Dendritic cell treated with granulocyte-macrophage colony-stimulating factor and Interleukin-4, amounts not matched to agents 40 ng/mL and 50 ng/mL, for 4 days (primary cell): ENCODE measurements at regions not wholly inside any gene's neighbourhood (a gene's known extent, or its start where the extent isn't known, plus 50 kb on each side); places are given as distances from the start of the nearest gene placed in this dataset.
"Not testable (repeated sequence)": the region's sequence is repeated elsewhere in the genome, so short reads cannot be mapped to it uniquely, and the experiment has no call there.

ENCODE experiments used
- H3K27ac Mint-ChIP-seq: one replicate; pipeline ENCODE4 v1.8.0; 2022; ENCODE audit warnings: mild to moderate bottlenecking, mixed read lengths
- H3K27me3 Mint-ChIP-seq: one replicate; pipeline ENCODE4 v1.8.0; 2022; ENCODE audit warnings: mild to moderate bottlenecking, mixed read lengths
- H3K36me3 Mint-ChIP-seq: one replicate; pipeline ENCODE4 v1.8.0; 2022; ENCODE audit warnings: low read depth, mixed read lengths
- H3K4me1 Mint-ChIP-seq: one replicate; pipeline ENCODE4 v1.8.0; 2022; ENCODE audit warnings: low read depth, mixed read lengths
- H3K4me3 Mint-ChIP-seq: one replicate; pipeline ENCODE4 v1.8.0; 2022; ENCODE audit warnings: mild to moderate bottlenecking, moderate library complexity, mixed read lengths
- H3K9me3 Mint-ChIP-seq: one replicate; pipeline ENCODE4 v1.8.0; 2022; ENCODE audit warnings: mixed read lengths
- intact Hi-C: fragments of 100-400 bp; cut with micrococcal nuclease; formaldehyde crosslinking; loops from one replicate; pipeline ENCODE4 v1.15.0; 2022

DNA sequence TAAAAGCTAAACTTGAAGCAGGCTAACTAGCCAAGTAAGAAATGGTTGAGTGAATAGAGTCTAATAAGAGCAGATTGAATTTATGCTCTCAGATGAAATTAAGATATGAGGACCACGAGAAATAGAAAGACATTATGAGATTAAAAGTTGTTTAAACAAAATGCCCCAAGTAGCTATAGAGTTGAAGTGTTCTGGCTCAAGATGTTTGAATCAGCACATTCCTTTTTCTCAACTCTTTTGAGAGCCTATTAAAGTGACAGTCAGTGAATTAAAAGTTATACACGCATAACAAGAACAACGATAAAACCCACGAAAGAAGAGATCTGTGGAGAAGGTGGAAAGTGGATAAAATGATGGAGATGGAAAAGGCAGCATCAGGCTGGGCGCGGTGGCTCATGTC lies 322.2 kb upstream of the ANKRD30A start:
- H3K27me3 Mint-ChIP-seq, result no peaks in the 10 kb centered on the region
- no peak overlapping the region for H3K4me3 Mint-ChIP-seq
- intact Hi-C loops, result no loop called here
- no peak overlapping the region for H3K27ac Mint-ChIP-seq
- H3K36me3 Mint-ChIP-seq, result no peaks in the 10 kb centered on the region
- H3K4me1 Mint-ChIP-seq, result no peaks in the 10 kb centered on the region
- no peaks in the 10 kb centered on the region for H3K9me3 Mint-ChIP-seq

DNA sequence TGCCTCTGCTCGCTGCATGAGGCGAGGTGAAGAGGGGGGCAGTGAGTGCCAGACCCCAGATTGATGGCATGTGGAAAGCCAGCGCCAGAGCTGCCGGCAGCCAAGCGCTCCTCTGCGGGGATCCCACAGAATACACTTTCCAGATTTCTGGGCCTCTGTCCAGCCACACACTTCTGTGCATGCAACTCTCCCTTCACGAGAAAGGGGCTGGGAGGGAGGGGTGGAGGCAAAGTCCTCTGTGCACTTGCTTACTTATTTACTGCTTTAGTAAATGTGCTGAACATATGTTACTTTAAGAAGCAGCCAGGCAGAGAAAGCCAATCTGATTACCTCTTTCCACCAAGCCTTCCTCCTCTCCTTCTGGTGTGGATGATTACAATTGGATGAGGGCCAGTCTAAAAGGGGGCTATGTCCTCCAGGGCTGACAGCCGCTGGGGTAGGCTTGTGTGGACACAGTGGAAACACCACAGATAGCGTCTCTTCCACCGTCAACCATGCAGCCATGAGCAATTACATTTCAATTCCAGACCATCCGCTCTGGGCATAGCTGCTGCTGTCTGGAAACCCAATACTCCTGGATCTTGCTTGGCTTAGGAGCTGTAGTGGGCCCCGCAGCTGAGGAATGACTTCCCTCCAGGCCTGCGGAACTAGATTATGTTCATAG lies 322.8 kb upstream of the ANKRD30A start:
- no peak overlapping the region for H3K4me3 Mint-ChIP-seq
- no peaks in the 10 kb centered on the region for H3K36me3 Mint-ChIP-seq
- H3K4me1 Mint-ChIP-seq, result no peaks in the 10 kb centered on the region
- H3K9me3 Mint-ChIP-seq, result no peaks in the 10 kb centered on the region
- H3K27me3 Mint-ChIP-seq, result no peaks in the 10 kb centered on the region
- H3K27ac Mint-ChIP-seq, result no peak overlapping the region
- intact Hi-C loops, result no loop called here

DNA sequence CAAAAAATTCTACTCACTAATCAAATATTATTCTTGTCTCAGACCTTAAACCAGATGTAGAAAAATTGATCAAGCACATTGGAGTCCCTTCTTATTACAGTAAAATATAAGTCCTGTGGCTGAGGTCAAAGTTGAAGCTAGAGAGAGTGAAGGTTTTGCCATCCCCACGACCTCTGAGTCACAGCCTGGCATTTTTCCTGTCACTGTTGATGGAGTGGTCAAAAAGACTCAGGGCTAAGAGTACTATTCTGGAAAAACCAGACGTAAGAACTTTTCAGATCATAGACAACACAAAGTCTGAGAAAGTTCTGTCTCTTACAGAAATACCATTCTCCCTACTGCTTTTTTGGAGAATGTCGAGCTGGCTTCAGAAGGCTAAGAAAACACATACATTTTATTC lies 323.7 kb upstream of the ANKRD30A start:
- H3K9me3 Mint-ChIP-seq, result no peaks in the 10 kb centered on the region
- H3K4me3 Mint-ChIP-seq, result no peak overlapping the region
- H3K36me3 Mint-ChIP-seq, result no peaks in the 10 kb centered on the region
- intact Hi-C loops, result no loop called here
- no peaks in the 10 kb centered on the region for H3K27me3 Mint-ChIP-seq
- no peak overlapping the region for H3K27ac Mint-ChIP-seq
- H3K4me1 Mint-ChIP-seq, result no peaks in the 10 kb centered on the region

DNA sequence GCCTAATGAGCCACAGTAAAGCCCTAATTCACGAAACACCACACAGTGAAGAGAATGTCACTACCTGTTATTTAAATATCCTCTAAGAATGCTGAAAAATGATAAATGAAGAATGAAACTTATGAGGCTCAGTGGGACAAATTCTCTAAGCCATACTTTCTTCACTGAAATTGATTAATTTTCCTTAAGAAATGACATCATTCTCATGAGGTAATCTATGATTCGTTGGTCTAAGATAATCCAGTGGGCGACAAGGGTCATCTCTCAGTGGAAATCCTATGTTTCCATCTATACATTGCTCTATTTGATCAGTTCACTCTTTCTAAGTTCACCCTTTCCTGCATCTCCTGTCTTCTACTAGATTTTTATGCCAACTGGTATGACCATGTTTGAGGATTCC lies 330.4 kb upstream of the ANKRD30A start:
- no peaks in the 10 kb centered on the region for H3K27me3 Mint-ChIP-seq

DNA sequence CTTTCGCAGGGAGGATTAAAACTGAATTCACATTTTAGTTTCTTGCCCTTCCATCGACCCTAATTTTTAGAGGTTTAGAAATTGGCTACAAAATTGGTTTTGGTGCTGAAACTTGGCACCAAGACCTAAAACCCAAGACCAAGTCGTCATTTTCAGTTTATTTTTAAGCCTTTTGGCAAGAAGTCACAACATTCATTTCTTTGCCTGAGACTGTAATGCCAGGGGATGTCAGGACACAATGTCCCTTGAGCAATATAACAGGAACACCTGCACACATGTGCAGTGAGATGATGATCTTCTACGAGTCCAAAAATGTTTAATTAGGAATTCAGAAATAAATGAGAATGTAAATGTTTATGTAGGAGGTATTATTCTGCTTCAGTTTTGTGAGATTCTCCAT lies 335.4 kb upstream of the ANKRD30A start:
- H3K27me3 Mint-ChIP-seq, result no peaks in the 10 kb centered on the region
- no peak overlapping the region for H3K27ac Mint-ChIP-seq
- H3K4me3 Mint-ChIP-seq, result no peak overlapping the region
- no peaks in the 10 kb centered on the region for H3K9me3 Mint-ChIP-seq
- H3K36me3 Mint-ChIP-seq, result no peaks in the 10 kb centered on the region
- intact Hi-C loops, result no loop called here
- H3K4me1 Mint-ChIP-seq, result no peaks in the 10 kb centered on the region

More for the DNA sequence above, 330.4 kb upstream of the ANKRD30A start:
- Mint-ChIP-seq H3K4me1 (no peaks in the 10 kb centered on the region), H3K9me3 (no peaks in the 10 kb centered on the region), H3K4me3 (no peak overlapping the region), H3K27ac (no peak overlapping the region), H3K36me3 (no peaks in the 10 kb centered on the region)
- intact Hi-C loops, result no loop called here

DNA sequence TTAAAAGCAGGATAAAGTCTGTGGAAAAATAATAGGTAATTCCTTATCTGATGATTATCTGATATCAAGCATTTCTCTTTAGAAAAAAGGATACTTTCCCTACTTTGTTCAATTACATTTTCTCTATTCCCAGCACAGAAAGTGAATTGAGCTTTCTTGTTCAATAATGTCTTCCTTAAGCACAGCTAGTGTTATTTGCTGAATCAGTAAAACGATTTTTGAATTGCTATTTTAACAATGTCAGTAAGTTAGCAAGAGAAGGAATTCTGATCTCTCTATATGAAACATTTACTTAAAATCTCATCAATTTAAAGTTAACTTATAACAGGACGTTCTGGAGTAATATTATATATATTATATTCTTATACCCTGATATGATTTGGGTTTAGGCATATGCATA lies 337.2 kb upstream of the ANKRD30A start:
- Mint-ChIP-seq H3K36me3 (no peaks in the 10 kb centered on the region), H3K4me3 (no peak overlapping the region), H3K27me3 (no peaks in the 10 kb centered on the region), H3K27ac (no peak overlapping the region), H3K9me3 (no peaks in the 10 kb centered on the region), H3K4me1 (no peaks in the 10 kb centered on the region)
- intact Hi-C loops, result no loop called here

DNA sequence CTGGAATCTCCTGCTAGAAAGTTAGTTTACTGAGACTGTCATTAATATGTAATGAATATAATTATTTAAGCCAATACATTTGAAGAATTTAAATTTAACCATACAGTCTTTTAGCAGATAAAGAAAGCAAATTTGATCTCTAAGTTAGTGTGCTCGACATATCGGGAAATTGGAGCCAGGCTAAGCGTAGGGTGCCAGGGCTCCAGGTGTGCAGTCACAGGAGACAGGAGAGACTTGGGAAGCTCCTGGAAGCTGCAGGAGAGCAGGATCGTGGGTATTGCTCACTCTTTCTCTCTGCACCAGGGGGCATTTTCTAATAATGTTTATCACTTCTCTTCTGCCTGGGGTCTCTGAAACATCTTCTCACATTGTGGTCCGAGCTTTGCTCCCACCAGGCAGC lies 342.0 kb upstream of the ANKRD30A start:
- Mint-ChIP-seq H3K27ac (no peak overlapping the region), H3K4me3 (no peak overlapping the region), H3K9me3 (no peaks in the 10 kb centered on the region), H3K36me3 (no peaks in the 10 kb centered on the region), H3K27me3 (no peaks in the 10 kb centered on the region), H3K4me1 (no peaks in the 10 kb centered on the region)
- intact Hi-C loops, result no loop called here

DNA sequence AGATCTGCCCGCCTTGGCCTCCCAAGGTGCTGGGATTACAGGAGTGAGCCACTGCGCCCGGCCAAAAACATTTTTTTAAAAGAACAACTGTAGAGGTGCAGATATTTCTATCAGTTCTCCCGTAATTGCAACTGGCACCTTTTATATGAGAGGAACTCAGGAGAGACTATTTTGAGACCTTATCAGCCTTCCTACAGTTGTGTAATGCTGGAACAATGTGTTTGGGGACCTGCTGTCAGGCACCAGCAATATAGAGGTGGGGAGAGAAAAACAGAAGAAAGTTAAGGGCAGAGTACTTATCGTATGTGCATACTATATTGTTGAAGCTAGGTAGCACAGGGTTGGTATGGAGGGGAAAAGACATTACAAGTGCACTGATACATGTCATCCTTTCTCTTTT lies 343.8 kb upstream of the ANKRD30A start:
- no peaks in the 10 kb centered on the region for H3K9me3 Mint-ChIP-seq
- intact Hi-C loops, result no loop called here
- H3K27ac Mint-ChIP-seq, result no peak overlapping the region
- no peak overlapping the region for H3K4me3 Mint-ChIP-seq
- no peaks in the 10 kb centered on the region for H3K27me3 Mint-ChIP-seq
- no peaks in the 10 kb centered on the region for H3K4me1 Mint-ChIP-seq
- H3K36me3 Mint-ChIP-seq, result no peaks in the 10 kb centered on the region

DNA sequence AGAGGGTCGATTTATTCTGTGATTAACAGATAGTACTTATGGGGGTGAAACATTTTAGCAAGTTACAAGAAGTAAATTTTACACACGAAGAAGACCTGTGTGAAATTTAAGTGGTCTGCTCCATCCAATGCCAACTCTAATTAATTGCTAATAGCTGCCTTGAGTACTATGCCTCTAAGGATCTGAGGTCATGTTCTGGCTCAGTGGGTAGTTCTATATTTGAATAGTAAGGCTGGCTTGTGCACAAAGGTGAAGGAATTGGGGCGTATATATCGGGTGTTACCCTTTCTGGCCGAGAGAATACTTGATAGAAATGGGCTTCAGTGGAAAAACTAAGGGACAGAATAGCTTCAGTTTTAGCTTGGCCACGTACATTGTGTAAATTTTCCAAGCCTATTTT lies 345.2 kb upstream of the ANKRD30A start:
- Mint-ChIP-seq H3K36me3 (no peaks in the 10 kb centered on the region), H3K27me3 (no peaks in the 10 kb centered on the region)
- intact Hi-C loops, result no loop called here

DNA sequence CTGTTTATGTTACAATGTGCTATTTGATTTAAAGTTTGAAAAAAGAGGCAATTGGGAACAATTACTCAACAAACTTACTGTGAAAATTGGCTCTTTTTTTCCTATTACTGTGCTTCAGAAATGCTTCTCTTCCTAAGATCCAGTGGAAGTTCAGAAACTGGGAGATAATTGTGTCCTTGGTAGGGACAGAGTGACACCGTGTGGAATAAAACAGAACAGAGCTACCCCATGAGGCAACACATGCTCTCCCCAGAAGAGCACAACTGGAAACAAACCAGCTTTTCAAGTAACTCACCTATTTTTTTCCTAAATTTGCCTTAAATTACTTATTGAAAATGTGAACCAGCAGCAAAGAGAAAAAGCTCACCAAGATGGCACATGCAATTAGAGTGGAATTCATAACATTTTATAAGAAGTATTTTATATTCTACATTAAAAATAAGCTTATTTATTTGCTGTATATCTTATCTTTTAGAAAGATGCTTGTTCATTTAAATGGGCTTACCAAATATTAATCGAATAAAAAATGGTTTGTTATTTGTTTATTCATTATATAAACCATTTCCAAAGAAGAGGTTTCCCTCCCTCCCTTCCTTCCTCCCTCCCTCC lies 346.1 kb upstream of the ANKRD30A start:
- no peaks in the 10 kb centered on the region for H3K9me3 Mint-ChIP-seq
- intact Hi-C loops, result loop anchor here (5.0 kb wide), 1 partner anchor 1142 kb away; no protein-coding TSS in a partner anchor
- H3K36me3 Mint-ChIP-seq, result no peaks in the 10 kb centered on the region
- no peak overlapping the region for H3K27ac Mint-ChIP-seq
- no peak overlapping the region for H3K4me3 Mint-ChIP-seq
- H3K4me1 Mint-ChIP-seq, result no peaks in the 10 kb centered on the region
- H3K27me3 Mint-ChIP-seq, result no peaks in the 10 kb centered on the region

More for the DNA sequence above, 345.2 kb upstream of the ANKRD30A start:
- Mint-ChIP-seq H3K27ac (no peak overlapping the region), H3K9me3 (no peaks in the 10 kb centered on the region), H3K4me3 (no peak overlapping the region), H3K4me1 (no peaks in the 10 kb centered on the region)

DNA sequence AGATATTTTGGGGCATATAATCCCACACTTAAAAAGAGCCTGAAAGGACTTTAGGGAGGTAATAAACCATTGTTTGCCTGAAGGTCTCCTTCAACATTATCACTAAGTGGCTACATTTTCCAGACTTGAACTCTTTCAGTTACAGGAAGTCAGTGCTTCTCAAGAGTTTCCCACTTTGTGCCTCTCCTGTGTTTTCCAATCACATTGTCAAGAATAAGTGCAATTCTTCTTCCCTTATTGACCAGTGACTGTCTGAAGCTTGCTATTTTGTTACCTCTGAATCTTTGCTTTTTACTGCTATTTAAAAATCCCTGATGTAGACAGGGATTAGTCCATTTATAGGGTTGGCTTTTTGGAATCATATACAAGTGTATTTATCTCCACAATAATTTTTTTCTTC lies 346.7 kb upstream of the ANKRD30A start:
- Mint-ChIP-seq H3K36me3 (no peaks in the 10 kb centered on the region), H3K27ac (no peak overlapping the region), H3K9me3 (no peaks in the 10 kb centered on the region), H3K27me3 (no peaks in the 10 kb centered on the region), H3K4me3 (no peak overlapping the region), H3K4me1 (no peaks in the 10 kb centered on the region)
- intact Hi-C loops, result loop anchor here (5.0 kb wide), 1 partner anchor 1141 kb away; no protein-coding TSS in a partner anchor

DNA sequence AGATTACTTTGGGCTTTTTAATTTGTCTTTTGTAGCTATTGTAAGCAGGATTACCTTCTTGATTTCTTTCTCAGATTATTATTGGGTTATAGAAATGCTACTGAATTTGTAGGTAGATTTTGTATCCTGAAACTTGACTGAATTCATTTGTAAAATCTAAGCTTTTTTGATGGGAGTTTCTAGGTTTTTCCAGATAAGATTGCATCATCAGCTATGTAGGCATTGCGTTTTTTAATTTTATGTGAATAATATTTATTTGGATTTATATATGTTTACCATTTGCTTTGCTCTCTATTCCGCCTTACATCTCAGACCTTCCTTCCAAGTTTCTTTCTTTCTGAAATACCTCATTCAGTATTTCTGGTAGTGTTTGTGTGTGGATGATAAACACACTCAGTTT lies 351.7 kb upstream of the ANKRD30A start:
- no peaks in the 10 kb centered on the region for H3K36me3 Mint-ChIP-seq
- H3K4me1 Mint-ChIP-seq, result no peaks in the 10 kb centered on the region
- no peaks in the 10 kb centered on the region for H3K9me3 Mint-ChIP-seq
- no peaks in the 10 kb centered on the region for H3K27me3 Mint-ChIP-seq
- H3K4me3 Mint-ChIP-seq, result no peak overlapping the region
- intact Hi-C loops, result no loop called here
- H3K27ac Mint-ChIP-seq, result no peak overlapping the region

DNA sequence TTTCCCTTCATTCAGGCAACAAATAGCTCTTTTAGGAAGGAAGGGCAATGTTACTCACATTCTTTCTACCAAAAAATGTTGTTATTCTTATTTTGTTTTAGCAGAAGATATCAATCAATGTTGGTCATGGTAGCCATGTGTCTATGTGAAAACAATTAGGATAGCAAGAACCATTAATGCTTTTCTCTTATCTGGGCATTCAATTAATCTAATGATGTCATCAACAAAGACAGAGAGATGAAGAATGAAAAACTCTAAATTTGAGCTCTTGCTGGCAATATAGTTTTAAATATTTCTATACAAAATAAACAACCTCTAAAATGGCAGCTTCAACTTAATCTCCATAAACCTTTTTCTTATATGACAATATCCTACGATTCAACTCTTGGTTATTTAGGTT lies 353.7 kb upstream of the ANKRD30A start:
- no peaks in the 10 kb centered on the region for H3K27me3 Mint-ChIP-seq
- no peak overlapping the region for H3K4me3 Mint-ChIP-seq
- no peaks in the 10 kb centered on the region for H3K4me1 Mint-ChIP-seq
- no peaks in the 10 kb centered on the region for H3K36me3 Mint-ChIP-seq
- H3K27ac Mint-ChIP-seq, result no peak overlapping the region
- intact Hi-C loops, result no loop called here
- H3K9me3 Mint-ChIP-seq, result no peaks in the 10 kb centered on the region

DNA sequence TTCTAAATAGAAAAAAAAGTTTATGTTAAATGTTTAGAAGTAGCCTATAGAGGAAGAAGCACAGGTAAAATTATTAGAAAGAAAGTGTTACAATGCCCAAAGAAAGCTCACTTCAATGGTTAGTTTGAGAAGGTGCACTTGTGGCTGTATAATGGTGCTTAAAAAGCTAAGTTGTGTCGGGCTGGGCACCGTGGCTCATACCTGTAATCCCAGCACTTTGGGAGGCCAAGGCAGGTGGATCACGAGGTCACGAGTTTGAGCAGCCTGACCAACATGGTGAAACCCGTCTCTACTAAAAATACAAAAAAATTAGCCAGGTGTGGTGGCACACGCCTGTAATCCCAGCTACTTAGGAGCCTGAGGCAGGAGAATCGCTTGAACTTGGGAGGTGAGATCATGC lies 355.7 kb upstream of the ANKRD30A start:
- H3K4me1 Mint-ChIP-seq, H3K27ac Mint-ChIP-seq, H3K9me3 Mint-ChIP-seq, intact Hi-C loops, H3K4me3 Mint-ChIP-seq, H3K27me3 Mint-ChIP-seq, H3K36me3 Mint-ChIP-seq: not testable (repeated sequence)

DNA sequence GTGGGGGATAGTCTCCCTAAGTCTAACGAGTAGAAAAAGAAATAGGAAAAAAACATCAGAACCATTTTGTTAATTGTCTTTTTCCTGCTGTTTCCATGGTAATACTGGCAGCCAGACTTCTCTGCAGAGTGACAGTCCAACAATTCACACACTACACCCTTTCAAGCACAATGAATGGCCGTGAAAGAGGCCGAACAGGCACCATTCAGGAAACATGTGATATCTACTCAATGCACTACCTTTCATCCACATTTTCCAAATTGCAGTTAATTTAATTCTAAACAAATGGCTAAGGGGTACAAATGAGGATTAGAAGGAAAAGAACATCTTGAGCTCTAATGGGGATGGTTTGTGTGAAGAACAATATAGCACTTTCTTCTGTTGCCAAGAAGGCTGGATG lies 358.5 kb upstream of the ANKRD30A start:
- Mint-ChIP-seq H3K4me3 (no peak overlapping the region), H3K27ac (no peak overlapping the region), H3K9me3 (no peaks in the 10 kb centered on the region), H3K27me3 (no peaks in the 10 kb centered on the region), H3K36me3 (no peaks in the 10 kb centered on the region), H3K4me1 (no peaks in the 10 kb centered on the region)
- intact Hi-C loops, result no loop called here
